NCI-H345 treated with DMSO at 0.1 percent for 48 hours (cell line): ENCODE measurements at regions not wholly inside any gene's neighbourhood (a gene's known extent, or its start where the extent isn't known, plus 50 kb on each side); places are given as distances from the start of the nearest gene placed in this dataset.
"Not testable (repeated sequence)": the region's sequence is repeated elsewhere in the genome, so short reads cannot be mapped to it uniquely, and the experiment has no call there.

Experiments used
- DNase-seq: peaks from one replicate; lab custom pipeline; 2025; ENCODE audit not compliant: unreplicated experiment; lab: John Stamatoyannopoulos, UW

- DNase-seq, result no peak
Measured at GRCh38 chr6:140036196-140036595, 661.7 kb upstream of the CITED2 start.

GRCh38 chr6:140032189-140032588 lies 657.7 kb upstream of the CITED2 start:
- no peak for DNase-seq

- DNase-seq, result no peak
Measured at GRCh38 chr6:140029551-140029950, 655.1 kb upstream of the CITED2 start.

GRCh38 chr6:140027219-140027618 lies 652.8 kb upstream of the CITED2 start:
- no peak for DNase-seq

- no peak for DNase-seq
Measured at GRCh38 chr6:140026546-140026945, 652.1 kb upstream of the CITED2 start.

GRCh38 chr6:140025171-140025570 lies 650.7 kb upstream of the CITED2 start:
- no peak for DNase-seq

GRCh38 chr6:140020207-140020791 lies 645.9 kb upstream of the CITED2 start:
- DNase-seq, result no peak

GRCh38 chr6:140018588-140018987 lies 644.1 kb upstream of the CITED2 start:
- DNase-seq, result no peak

- no peak for DNase-seq
Measured at GRCh38 chr6:140017470-140017869, 643.0 kb upstream of the CITED2 start.

- DNase-seq, result no peak
Measured at GRCh38 chr6:140012150-140012549, 637.7 kb upstream of the CITED2 start.

- DNase-seq, result no peak
Measured at GRCh38 chr6:140011537-140011936, 637.1 kb upstream of the CITED2 start.

- no peak for DNase-seq
Measured at GRCh38 chr6:140009286-140009685, 634.8 kb upstream of the CITED2 start.

GRCh38 chr6:140007525-140007924 lies 633.1 kb upstream of the CITED2 start:
- no peak for DNase-seq

- no peak for DNase-seq
Measured at GRCh38 chr6:140003217-140003616, 628.8 kb upstream of the CITED2 start.

- DNase-seq, result no peak
Measured at GRCh38 chr6:140002396-140003022, 628.1 kb upstream of the CITED2 start.

GRCh38 chr6:140001821-140002341 lies 627.4 kb upstream of the CITED2 start:
- no peak for DNase-seq

GRCh38 chr6:140001005-140001404 lies 626.6 kb upstream of the CITED2 start:
- no peak for DNase-seq

GRCh38 chr6:139999661-140000060 lies 625.2 kb upstream of the CITED2 start:
- not testable (repeated sequence) for DNase-seq

- not testable (repeated sequence) for DNase-seq
Measured at GRCh38 chr6:139998478-139998877, 624.0 kb upstream of the CITED2 start.

GRCh38 chr6:139996253-139996834 lies 621.9 kb upstream of the CITED2 start:
- no peak for DNase-seq

GRCh38 chr6:139994998-139995397 lies 620.5 kb upstream of the CITED2 start:
- no peak for DNase-seq

- DNase-seq, result no peak
Measured at GRCh38 chr6:139990856-139991465, 616.5 kb upstream of the CITED2 start.
